Astrocyte (in vitro differentiated cells and primary cell): ENCODE measurements at regions not wholly inside any gene's neighbourhood (a gene's known extent, or its start where the extent isn't known, plus 50 kb on each side); places are given as distances from the start of the nearest gene placed in this dataset.
A peak's percentile ranks its signal among the peaks of the same experiment; 100 is the strongest.
"Not testable (repeated sequence)": the region's sequence is repeated elsewhere in the genome, so short reads cannot be mapped to it uniquely, and the experiment has no call there.

Experiments used
- DNase-seq: peaks from one replicate; pipeline ENCODE4 v3.0.0-alpha.2; 2010; ENCODE audit warnings: low read depth
- FAIRE-seq: peaks from 2 replicates; lab custom pipeline; 2011; peaks lifted over from hg19 to GRCh38; lab: Jason Lieb, UNC
- H2AFZ ChIP-seq: 2 replicates; pipeline ENCODE4 v1.6.0; 2012; ENCODE audit warnings: low read depth, low read length, inconsistent platforms
- H3K27ac ChIP-seq: 2 replicates; pipeline ENCODE4 v1.5.1; 2011; ENCODE audit warnings: low read depth, low read length, inconsistent platforms
- H3K27me3 ChIP-seq: 2 replicates; pipeline ENCODE4 v1.6.0; 2011; ENCODE audit warnings: low read length, inconsistent platforms; ENCODE audit not compliant: insufficient read depth
- H3K36me3 ChIP-seq: 2 replicates; pipeline ENCODE4 v1.5.1; 2011; ENCODE audit warnings: low read length, inconsistent platforms; ENCODE audit not compliant: insufficient read depth
- H3K4me1 ChIP-seq: 2 replicates; pipeline ENCODE4 v1.5.1; 2011; ENCODE audit warnings: low read length, inconsistent platforms; ENCODE audit not compliant: insufficient read depth
- H3K4me2 ChIP-seq: 2 replicates; pipeline ENCODE4 v1.6.0; 2012; ENCODE audit warnings: low read length, inconsistent platforms
- H3K4me3 ChIP-seq: 2 replicates; pipeline ENCODE4 v1.5.1; 2011; ENCODE audit warnings: low read depth, mild to moderate bottlenecking, low read length, inconsistent platforms; ENCODE audit not compliant: insufficient read depth
- H3K79me2 ChIP-seq: 2 replicates; pipeline ENCODE4 v1.6.0; 2012; ENCODE audit warnings: mild to moderate bottlenecking, low read length, inconsistent platforms; ENCODE audit not compliant: insufficient read depth
- H3K9ac ChIP-seq: 2 replicates; pipeline ENCODE4 v1.6.0; 2012; ENCODE audit warnings: mild to moderate bottlenecking, low read length, inconsistent platforms
- H3K9me3 ChIP-seq: 2 replicates; pipeline ENCODE4 v1.5.1; 2012; ENCODE audit warnings: low read depth, mild to moderate bottlenecking, low read length, inconsistent platforms; ENCODE audit not compliant: insufficient read depth
- H4K20me1 ChIP-seq: 2 replicates; pipeline ENCODE4 v1.6.0; 2012; ENCODE audit warnings: low read length, inconsistent platforms; ENCODE audit not compliant: insufficient read depth
- H3K27ac Mint-ChIP-seq: one replicate; pipeline ENCODE4 v1.8.0; 2021; ENCODE audit warnings: mild to moderate bottlenecking, mixed read lengths; ENCODE audit not compliant: unreplicated experiment
- H3K27me3 Mint-ChIP-seq: one replicate; pipeline ENCODE4 v1.8.0; 2021; ENCODE audit warnings: low read depth, mixed read lengths; ENCODE audit not compliant: unreplicated experiment
- H3K36me3 Mint-ChIP-seq: one replicate; pipeline ENCODE4 v1.8.0; 2021; ENCODE audit warnings: low read depth, mixed read lengths; ENCODE audit not compliant: unreplicated experiment
- H3K4me1 Mint-ChIP-seq: one replicate; pipeline ENCODE4 v1.8.0; 2021; ENCODE audit warnings: low read depth, mixed read lengths; ENCODE audit not compliant: unreplicated experiment
- H3K4me3 Mint-ChIP-seq: one replicate; pipeline ENCODE4 v1.8.0; 2021; ENCODE audit warnings: mild to moderate bottlenecking, moderate library complexity, mixed read lengths; ENCODE audit not compliant: unreplicated experiment
- H3K9me3 Mint-ChIP-seq: one replicate; pipeline ENCODE4 v1.8.0; 2021; ENCODE audit warnings: mild to moderate bottlenecking, mixed read lengths; ENCODE audit not compliant: unreplicated experiment
- EZH2 ChIP-seq: IDR thresholded peaks from 2 replicates; pipeline ENCODE4 v1.6.1; 2012; ENCODE audit warnings: mild to moderate bottlenecking, low read length, inconsistent platforms; ENCODE audit not compliant: insufficient read depth
- TF ChIP-seq, protein P1 (sequence below): IDR thresholded peaks from 2 replicates; pipeline ENCODE4 v1.5.1; 2011; ENCODE audit warnings: low read depth, mild to moderate bottlenecking, inconsistent platforms, low read length, moderate library complexity; ENCODE audit not compliant: insufficient read depth

DNA sequence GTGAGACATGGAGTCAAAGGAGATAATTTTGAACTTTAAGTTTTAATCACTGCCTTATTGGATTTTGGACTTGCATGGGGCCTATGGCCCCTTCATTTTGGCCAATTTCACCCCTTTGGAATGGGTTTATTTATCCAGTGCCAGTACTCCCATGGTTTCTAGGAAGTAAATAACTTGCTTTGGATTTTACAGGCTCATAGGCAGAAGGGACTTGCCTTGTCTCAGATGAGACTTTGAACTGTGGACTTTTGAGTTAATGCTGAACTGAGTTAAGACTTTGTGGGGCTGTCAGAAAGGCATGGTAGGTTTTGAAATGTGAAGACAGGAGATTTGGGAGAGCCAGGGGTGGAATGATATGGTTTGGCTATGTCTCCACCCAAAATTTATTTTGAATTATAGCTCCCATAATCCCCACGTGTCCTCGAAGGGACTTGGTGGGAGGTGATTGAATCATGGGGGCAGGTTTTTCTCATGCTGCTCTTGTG is 448.1 kb downstream of the NAV3 start:
- Mint-ChIP-seq H3K4me3 (no peak overlapping the region), H3K27ac (no peak overlapping the region), H3K4me1 (no peaks in the 10 kb centered on the region), H3K9me3 (peaks cover 2% of the 10 kb centered on the region), H3K27me3 (no peaks in the 10 kb centered on the region), H3K36me3 (no peaks in the 10 kb centered on the region)
- Histone ChIP-seq H3K79me2 (no peaks in the 10 kb centered on the region), H4K20me1 (no peaks in the 10 kb centered on the region), H3K4me1 (no peaks in the 10 kb centered on the region), H3K27ac (no peak overlapping the region), H3K9ac (no peak overlapping the region), H3K27me3 (no peaks in the 10 kb centered on the region), H3K4me2 (no peak overlapping the region), H3K4me3 (no peak overlapping the region), H3K9me3 (no peaks in the 10 kb centered on the region), H3K36me3 (no peaks in the 10 kb centered on the region), H2AFZ (no peak overlapping the region)
- DNase-seq (no peak), FAIRE-seq (no peak)
- TF ChIP-seq EZH2 = no peak
- TF ChIP-seq, protein P1, sequence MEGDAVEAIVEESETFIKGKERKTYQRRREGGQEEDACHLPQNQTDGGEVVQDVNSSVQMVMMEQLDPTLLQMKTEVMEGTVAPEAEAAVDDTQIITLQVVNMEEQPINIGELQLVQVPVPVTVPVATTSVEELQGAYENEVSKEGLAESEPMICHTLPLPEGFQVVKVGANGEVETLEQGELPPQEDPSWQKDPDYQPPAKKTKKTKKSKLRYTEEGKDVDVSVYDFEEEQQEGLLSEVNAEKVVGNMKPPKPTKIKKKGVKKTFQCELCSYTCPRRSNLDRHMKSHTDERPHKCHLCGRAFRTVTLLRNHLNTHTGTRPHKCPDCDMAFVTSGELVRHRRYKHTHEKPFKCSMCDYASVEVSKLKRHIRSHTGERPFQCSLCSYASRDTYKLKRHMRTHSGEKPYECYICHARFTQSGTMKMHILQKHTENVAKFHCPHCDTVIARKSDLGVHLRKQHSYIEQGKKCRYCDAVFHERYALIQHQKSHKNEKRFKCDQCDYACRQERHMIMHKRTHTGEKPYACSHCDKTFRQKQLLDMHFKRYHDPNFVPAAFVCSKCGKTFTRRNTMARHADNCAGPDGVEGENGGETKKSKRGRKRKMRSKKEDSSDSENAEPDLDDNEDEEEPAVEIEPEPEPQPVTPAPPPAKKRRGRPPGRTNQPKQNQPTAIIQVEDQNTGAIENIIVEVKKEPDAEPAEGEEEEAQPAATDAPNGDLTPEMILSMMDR = no peak

DNA sequence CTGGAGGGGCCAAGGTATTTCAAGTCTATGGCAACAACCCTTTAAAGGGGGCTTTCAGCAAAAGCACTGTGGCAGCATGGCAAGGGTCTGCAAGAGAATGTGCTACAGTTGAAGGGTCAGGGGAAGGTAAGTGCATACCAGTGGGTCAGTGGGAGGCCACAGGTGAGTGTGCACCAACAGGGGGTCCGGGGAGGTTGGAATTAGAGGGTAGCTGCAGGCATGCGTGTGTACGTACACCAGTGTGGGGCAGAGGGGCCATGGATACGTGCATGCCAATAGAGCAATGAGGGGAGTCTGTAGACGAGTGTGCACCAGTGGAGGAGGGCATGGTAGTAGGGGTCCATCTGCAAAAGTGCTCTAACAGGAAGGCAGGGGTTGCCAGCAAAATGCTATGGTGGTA is 448.9 kb downstream of the NAV3 start:
- no peak overlapping the region for H3K27ac ChIP-seq
- no peak overlapping the region for H3K9ac ChIP-seq
- DNase-seq = no peak
- Mint-ChIP-seq H3K36me3 (no peaks in the 10 kb centered on the region), H3K4me1 (no peaks in the 10 kb centered on the region), H3K4me3 (no peak overlapping the region), H3K9me3 (peaks cover 2% of the 10 kb centered on the region), H3K27ac (no peak overlapping the region), H3K27me3 (no peaks in the 10 kb centered on the region)
- H3K4me1 ChIP-seq = no peaks in the 10 kb centered on the region
- no peaks in the 10 kb centered on the region for H4K20me1 ChIP-seq
- no peak for FAIRE-seq
- no peaks in the 10 kb centered on the region for H3K9me3 ChIP-seq
- no peaks in the 10 kb centered on the region for H3K27me3 ChIP-seq
- no peaks in the 10 kb centered on the region for H3K36me3 ChIP-seq
- H2AFZ ChIP-seq = no peak overlapping the region
- TF ChIP-seq, protein P1 = no peak
- no peak for TF ChIP-seq EZH2
- no peak overlapping the region for H3K4me3 ChIP-seq
- H3K4me2 ChIP-seq = no peak overlapping the region
- H3K79me2 ChIP-seq = no peaks in the 10 kb centered on the region

DNA sequence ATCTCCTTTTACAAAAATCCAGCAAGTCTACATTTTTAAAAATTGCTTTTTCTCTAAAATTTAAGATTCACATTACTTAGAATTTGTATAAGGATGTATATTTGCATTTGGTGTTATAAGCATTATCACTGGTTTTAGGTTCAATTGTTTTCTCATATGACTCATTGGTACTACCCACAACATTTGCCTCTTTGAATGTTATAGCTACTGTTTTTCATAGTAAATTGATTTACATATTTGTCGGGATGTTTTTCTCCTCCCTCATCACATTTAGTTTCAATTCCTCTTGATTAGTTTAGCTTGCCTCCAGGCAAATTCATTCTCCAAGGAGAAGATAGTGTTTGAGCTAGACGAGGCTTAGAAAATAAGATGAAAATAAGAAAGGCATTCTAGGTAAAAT is 450.4 kb downstream of the NAV3 start:
- H3K27ac Mint-ChIP-seq, H3K4me1 Mint-ChIP-seq, H3K4me2 ChIP-seq, H3K27me3 Mint-ChIP-seq, H3K4me1 ChIP-seq, H3K79me2 ChIP-seq, H4K20me1 ChIP-seq, H3K4me3 ChIP-seq, H2AFZ ChIP-seq, H3K27me3 ChIP-seq, H3K9me3 Mint-ChIP-seq, DNase-seq, H3K4me3 Mint-ChIP-seq, H3K9ac ChIP-seq, H3K27ac ChIP-seq, H3K36me3 Mint-ChIP-seq, H3K9me3 ChIP-seq, H3K36me3 ChIP-seq: not testable (repeated sequence)
- peak; percentile 23 for FAIRE-seq
